ENCODE measurements at regions not wholly inside any gene's neighbourhood (a gene's known extent, or its start where the extent isn't known, plus 50 kb on each side); places are given as distances from the start of the nearest gene placed in this dataset.

DNA sequence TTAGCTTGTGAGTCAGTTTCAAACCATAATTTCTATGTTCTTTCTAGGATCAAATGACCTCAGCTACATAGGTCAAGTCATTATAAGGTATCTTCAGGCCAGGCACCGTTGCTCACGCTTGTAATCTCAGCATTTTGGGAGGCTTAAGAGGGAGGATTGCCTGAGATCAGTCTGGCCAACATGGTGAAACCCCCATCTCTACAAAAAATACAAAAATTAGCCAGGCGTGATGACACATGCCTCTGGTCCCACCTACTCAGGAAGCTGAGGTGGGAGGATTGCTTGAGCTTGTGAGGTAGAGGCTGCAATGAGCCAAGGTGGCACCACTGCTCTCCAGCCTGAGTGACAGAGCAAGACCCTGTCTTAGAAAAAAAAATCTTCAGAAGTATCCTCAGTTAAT is 362.3 kb downstream of the GATA3 start:
- no peak for TF ChIP-seq CTCF (IDR thresholded peaks at IDR 0.05; ENCODE audit: extremely low read depth, missing control alignments)
- DNase-seq (ENCODE audit: low spot score), result no peak

DNA sequence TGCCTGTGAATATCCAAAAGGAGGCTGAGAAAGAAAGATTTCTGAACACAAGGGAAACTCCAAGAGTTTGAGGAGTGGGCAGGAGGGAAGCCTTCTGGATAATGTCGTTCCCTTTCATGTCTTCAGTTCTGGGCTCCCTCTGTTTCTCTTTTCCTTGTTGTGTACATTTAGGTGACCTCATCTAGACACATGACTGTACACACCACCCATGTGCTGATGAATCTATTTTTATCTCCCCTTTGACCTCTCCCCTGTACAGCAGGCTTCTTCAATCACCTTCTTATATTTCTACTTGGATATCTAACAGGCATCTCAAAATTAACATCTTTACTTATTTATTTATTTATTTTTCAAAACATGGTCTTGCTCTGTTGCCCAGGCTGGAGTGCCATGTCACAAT is 363.1 kb downstream of the GATA3 start:
- no peak for TF ChIP-seq CTCF (IDR thresholded peaks at IDR 0.05; ENCODE audit: extremely low read depth, missing control alignments)

DNA sequence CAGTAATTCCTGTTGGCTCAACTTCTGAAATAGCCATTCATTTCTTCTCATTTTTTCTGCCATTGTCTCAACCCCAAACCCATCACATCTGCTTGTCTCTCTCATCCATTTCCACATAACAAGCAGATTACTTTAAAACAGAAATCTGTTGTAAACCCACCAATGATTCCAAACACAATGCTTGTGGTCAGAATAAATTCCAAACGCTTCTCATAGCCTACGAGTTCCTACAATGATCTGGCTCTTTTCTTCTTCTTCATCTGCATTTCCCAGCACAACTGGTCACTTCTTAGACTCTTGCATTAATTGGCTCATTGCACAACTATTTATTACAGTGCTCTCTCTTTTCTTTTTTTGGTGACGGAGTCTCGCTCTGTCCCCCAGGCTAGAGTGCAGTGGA is 364.1 kb downstream of the GATA3 start:
- TF ChIP-seq CTCF (IDR thresholded peaks at IDR 0.05; ENCODE audit: extremely low read depth, missing control alignments), result no peak
- DNase-seq (ENCODE audit: low spot score), result no peak

More for the DNA sequence above, 363.1 kb downstream of the GATA3 start:
- DNase-seq (ENCODE audit: low spot score), result no peak

GRCh38 chr10:8420182-8420581 is 365.7 kb downstream of the GATA3 start:
- TF ChIP-seq CTCF (IDR thresholded peaks at IDR 0.05; ENCODE audit: extremely low read depth, missing control alignments), result no peak
- no peak for DNase-seq (ENCODE audit: low spot score)

GRCh38 chr10:8424555-8425211 is 370.2 kb downstream of the GATA3 start:
- no peak for DNase-seq (ENCODE audit: low spot score)
- TF ChIP-seq CTCF (IDR thresholded peaks at IDR 0.05; ENCODE audit: extremely low read depth, missing control alignments), result no peak

GRCh38 chr10:8428654-8429053 is 374.2 kb downstream of the GATA3 start:
- DNase-seq (ENCODE audit: low spot score), result no peak
- TF ChIP-seq CTCF (IDR thresholded peaks at IDR 0.05; ENCODE audit: extremely low read depth, missing control alignments), result no peak

DNA sequence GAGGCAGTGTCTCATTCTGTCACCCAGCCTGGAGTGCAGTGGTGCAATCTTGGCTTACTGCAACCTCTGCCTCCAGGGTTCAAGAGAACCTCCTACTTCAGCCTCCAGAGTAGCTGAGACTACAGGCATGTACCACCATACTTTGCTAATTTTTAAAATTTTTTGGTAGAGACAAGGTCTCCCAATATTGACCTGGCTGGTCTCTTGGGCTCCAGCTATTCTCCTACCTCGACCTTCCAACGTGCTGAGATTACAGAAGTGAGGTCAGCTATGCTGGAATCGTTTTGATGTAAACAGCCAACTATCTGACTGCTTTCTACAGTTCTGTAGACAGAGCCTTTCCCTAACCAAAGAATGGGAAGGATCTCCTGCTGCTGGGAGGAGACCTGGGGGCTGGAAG is 375.8 kb downstream of the GATA3 start:
- no peak for DNase-seq (ENCODE audit: low spot score)
- no peak for TF ChIP-seq CTCF (IDR thresholded peaks at IDR 0.05; ENCODE audit: extremely low read depth, missing control alignments)

All from GM20000 (cell line).